Fibroblast of villous mesenchyme (primary cell): ENCODE measurements at regions not wholly inside any gene's neighbourhood (a gene's known extent, or its start where the extent isn't known, plus 50 kb on each side); places are given as distances from the start of the nearest gene placed in this dataset.

Experiments used
- DNase-seq: peaks from one replicate; pipeline ENCODE4 v3.0.0-alpha.2; 2010; ENCODE audit warnings: low read depth
- H3K4me3 ChIP-seq: 2 replicates; pipeline ENCODE4 v1.5.1; 2011; ENCODE audit warnings: low read depth, mild to moderate bottlenecking, low read length
- CTCF ChIP-seq: IDR thresholded peaks from 2 replicates; pipeline ENCODE4 v1.5.1; 2012; ENCODE audit warnings: low read depth, mild to moderate bottlenecking, low read length; ENCODE audit not compliant: insufficient read depth

GRCh38 chr5:2651116-2651515, 100.4 kb downstream of the IRX2 start:
- H3K4me3 ChIP-seq = no peak overlapping the region
- no peak for TF ChIP-seq CTCF
- no peak for DNase-seq

- TF ChIP-seq CTCF = no peak
- no peak for DNase-seq
- no peak overlapping the region for H3K4me3 ChIP-seq
These were observed 108.7 kb downstream of the IRX2 start for GRCh38 chr5:2642684-2643345.

GRCh38 chr5:2640717-2641116, 110.8 kb downstream of the IRX2 start:
- H3K4me3 ChIP-seq = no peak overlapping the region
- DNase-seq = no peak
- no peak for TF ChIP-seq CTCF

- no peak for DNase-seq
- no peak overlapping the region for H3K4me3 ChIP-seq
- TF ChIP-seq CTCF = no peak
These were observed 112.1 kb downstream of the IRX2 start for GRCh38 chr5:2639425-2639824.

GRCh38 chr5:2634399-2635176, 116.9 kb downstream of the IRX2 start:
- H3K4me3 ChIP-seq = no peak overlapping the region
- DNase-seq = no peak
- TF ChIP-seq CTCF = no peak

- no peak for TF ChIP-seq CTCF
- H3K4me3 ChIP-seq = no peak overlapping the region
- no peak for DNase-seq
These were observed 117.5 kb downstream of the IRX2 start for GRCh38 chr5:2633992-2634391.
